ENCODE measurements at regions not wholly inside any gene's neighbourhood (a gene's known extent, or its start where the extent isn't known, plus 50 kb on each side); places are given as distances from the start of the nearest gene placed in this dataset.

DNA sequence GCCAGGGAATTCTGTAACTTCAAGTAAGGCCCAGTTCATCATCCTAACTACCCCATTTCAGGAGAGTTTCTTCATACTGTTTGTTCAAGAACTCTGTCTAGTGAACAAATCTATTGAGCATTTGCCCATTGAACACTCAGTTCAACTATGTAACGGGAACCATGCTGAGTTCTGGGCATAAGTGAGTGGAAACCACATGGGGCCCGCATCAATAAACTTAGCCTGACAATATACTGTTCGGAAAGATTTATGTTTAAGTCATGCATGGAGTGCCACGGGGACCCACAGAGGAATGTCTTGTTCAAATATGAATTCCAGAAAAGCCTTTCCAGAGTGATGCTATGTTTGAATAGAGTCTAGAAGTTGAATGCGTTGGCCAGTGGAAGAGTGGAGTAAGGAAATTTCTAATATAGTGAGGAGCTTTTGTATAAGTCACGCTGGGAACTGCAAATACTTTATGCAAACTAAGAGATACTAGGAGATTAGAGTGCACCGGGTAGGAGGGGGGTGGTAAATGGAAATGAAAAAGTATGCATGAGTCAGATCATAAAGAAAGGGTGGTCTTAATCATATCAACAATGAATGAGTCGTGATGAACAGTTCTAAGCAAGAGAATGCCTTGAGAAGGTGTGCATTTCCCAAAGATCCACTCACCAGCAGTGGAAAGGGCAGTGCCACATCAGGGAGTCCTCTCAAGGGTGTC lies 279.8 kb downstream of the VPS13C start:
- H3K36me3 ChIP-seq (ENCODE audit: control insufficient read depth in 2 of 2, insufficient read depth in 2 of 2, low read length in 1 of 2), result no peaks in the 10 kb centered on the region
- H3K4me2 ChIP-seq (ENCODE audit: control insufficient read depth, insufficient read depth), result no peak overlapping the region
- H3K4me3 ChIP-seq, result no peak overlapping the region
- BruUV-seq (replicated peaks), result no TSS peak
- ATAC-seq, result no peak
- no peak overlapping the region for H3K9ac ChIP-seq (ENCODE audit: control insufficient read depth, insufficient read depth, low read length)
- no peaks in the 10 kb centered on the region for H3K27me3 ChIP-seq (replicated peaks in 1 of 2; ENCODE audit: control insufficient read depth in 2 of 2, insufficient read depth in 2 of 2, low read length in 1 of 2)
- H2AFZ ChIP-seq (ENCODE audit: control insufficient read depth, low read depth, low read length), result no peak overlapping the region
- no peaks in the 10 kb centered on the region for H3K9me3 ChIP-seq (replicated peaks; ENCODE audit: control insufficient read depth, insufficient read depth, low read length)
- 18% methylated on average over 8 of the region's 8 CpGs for WGBS (ENCODE audit: insufficient coverage, insufficient replicate concordance, low lambda C conversion rate, missing lambda C conversion rate)
- ChIA-PET RAD21 (ENCODE audit: unreplicated experiment) (no interaction called here), CTCF (no interaction called here), POLR2A (no interaction called here), SMC1A (ENCODE audit: uncharacterized antibody, unreplicated experiment) (no interaction called here)
- H3K79me2 ChIP-seq (ENCODE audit: control insufficient read depth, insufficient read depth, low read length), result no peaks in the 10 kb centered on the region
- intact Hi-C loops (cut with micrococcal nuclease; ENCODE audit: unreplicated experiment), result no loop called here
- no peaks in the 10 kb centered on the region for H4K20me1 ChIP-seq (ENCODE audit: control insufficient read depth, insufficient read depth)
- H3K4me1 ChIP-seq (ENCODE audit: control insufficient read depth, insufficient read depth, low read length), result no peaks in the 10 kb centered on the region
- H3K27ac ChIP-seq (ENCODE audit: control insufficient read depth, insufficient read depth), result no peak overlapping the region
- FAIRE-seq, result no peak
- in situ Hi-C loops (cut with MboI), result no loop called here
- DNase-seq (ENCODE audit: low read depth, low spot score), result no peak
- TF ChIP-seq CEBPB (IDR thresholded peaks at IDR 0.05; ENCODE audit: borderline replicate concordance in 1 of 2, low read depth in 2 of 2, low read length in 2 of 2), result no peak
- no peak for TF ChIP-seq CHD2 (IDR thresholded peaks at IDR 0.05; ENCODE audit: borderline replicate concordance, low read depth, low read length)
- TF ChIP-seq MXI1 (IDR thresholded peaks at IDR 0.05; ENCODE audit: low read depth, low read length), result no peak
- TF ChIP-seq YBX1 (IDR thresholded peaks at IDR 0.05), result no peak
- TF ChIP-seq, protein P1, sequence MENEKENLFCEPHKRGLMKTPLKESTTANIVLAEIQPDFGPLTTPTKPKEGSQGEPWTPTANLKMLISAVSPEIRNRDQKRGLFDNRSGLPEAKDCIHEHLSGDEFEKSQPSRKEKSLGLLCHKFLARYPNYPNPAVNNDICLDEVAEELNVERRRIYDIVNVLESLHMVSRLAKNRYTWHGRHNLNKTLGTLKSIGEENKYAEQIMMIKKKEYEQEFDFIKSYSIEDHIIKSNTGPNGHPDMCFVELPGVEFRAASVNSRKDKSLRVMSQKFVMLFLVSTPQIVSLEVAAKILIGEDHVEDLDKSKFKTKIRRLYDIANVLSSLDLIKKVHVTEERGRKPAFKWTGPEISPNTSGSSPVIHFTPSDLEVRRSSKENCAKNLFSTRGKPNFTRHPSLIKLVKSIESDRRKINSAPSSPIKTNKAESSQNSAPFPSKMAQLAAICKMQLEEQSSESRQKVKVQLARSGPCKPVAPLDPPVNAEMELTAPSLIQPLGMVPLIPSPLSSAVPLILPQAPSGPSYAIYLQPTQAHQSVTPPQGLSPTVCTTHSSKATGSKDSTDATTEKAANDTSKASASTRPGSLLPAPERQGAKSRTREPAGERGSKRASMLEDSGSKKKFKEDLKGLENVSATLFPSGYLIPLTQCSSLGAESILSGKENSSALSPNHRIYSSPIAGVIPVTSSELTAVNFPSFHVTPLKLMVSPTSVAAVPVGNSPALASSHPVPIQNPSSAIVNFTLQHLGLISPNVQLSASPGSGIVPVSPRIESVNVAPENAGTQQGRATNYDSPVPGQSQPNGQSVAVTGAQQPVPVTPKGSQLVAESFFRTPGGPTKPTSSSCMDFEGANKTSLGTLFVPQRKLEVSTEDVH (IDR thresholded peaks at IDR 0.05; ENCODE audit: low read depth, partially characterized antibody), result no peak
- TF ChIP-seq ZNF622 (IDR thresholded peaks at IDR 0.05), result no peak
- no peak for TF ChIP-seq RFX5 (IDR thresholded peaks at IDR 0.05; ENCODE audit: low read depth, low read length)
- TF ChIP-seq EED (IDR thresholded peaks at IDR 0.05; ENCODE audit: low read depth), result no peak
- TF ChIP-seq TCF12 (IDR thresholded peaks at IDR 0.05; ENCODE audit: low read depth, low read length), result no peak
- TF ChIP-seq, protein P2, sequence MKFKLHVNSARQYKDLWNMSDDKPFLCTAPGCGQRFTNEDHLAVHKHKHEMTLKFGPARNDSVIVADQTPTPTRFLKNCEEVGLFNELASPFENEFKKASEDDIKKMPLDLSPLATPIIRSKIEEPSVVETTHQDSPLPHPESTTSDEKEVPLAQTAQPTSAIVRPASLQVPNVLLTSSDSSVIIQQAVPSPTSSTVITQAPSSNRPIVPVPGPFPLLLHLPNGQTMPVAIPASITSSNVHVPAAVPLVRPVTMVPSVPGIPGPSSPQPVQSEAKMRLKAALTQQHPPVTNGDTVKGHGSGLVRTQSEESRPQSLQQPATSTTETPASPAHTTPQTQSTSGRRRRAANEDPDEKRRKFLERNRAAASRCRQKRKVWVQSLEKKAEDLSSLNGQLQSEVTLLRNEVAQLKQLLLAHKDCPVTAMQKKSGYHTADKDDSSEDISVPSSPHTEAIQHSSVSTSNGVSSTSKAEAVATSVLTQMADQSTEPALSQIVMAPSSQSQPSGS (IDR thresholded peaks at IDR 0.05; ENCODE audit: low read length), result no peak
- TF ChIP-seq, protein P3, sequence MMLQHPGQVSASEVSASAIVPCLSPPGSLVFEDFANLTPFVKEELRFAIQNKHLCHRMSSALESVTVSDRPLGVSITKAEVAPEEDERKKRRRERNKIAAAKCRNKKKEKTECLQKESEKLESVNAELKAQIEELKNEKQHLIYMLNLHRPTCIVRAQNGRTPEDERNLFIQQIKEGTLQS (IDR thresholded peaks at IDR 0.05; ENCODE audit: borderline replicate concordance, extremely low read depth, low read depth, low read length), result no peak
- no peak for TF ChIP-seq KDM1A (IDR thresholded peaks at IDR 0.05; ENCODE audit: borderline replicate concordance)
- TF ChIP-seq, protein P4, sequence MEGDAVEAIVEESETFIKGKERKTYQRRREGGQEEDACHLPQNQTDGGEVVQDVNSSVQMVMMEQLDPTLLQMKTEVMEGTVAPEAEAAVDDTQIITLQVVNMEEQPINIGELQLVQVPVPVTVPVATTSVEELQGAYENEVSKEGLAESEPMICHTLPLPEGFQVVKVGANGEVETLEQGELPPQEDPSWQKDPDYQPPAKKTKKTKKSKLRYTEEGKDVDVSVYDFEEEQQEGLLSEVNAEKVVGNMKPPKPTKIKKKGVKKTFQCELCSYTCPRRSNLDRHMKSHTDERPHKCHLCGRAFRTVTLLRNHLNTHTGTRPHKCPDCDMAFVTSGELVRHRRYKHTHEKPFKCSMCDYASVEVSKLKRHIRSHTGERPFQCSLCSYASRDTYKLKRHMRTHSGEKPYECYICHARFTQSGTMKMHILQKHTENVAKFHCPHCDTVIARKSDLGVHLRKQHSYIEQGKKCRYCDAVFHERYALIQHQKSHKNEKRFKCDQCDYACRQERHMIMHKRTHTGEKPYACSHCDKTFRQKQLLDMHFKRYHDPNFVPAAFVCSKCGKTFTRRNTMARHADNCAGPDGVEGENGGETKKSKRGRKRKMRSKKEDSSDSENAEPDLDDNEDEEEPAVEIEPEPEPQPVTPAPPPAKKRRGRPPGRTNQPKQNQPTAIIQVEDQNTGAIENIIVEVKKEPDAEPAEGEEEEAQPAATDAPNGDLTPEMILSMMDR (IDR thresholded peaks at IDR 0.05 in 2 of 3, conservative IDR thresholded peaks at IDR 0.05 in 1 of 3; ENCODE audit: control insufficient read depth in 2 of 3, extremely low read depth in 1 of 3, insufficient read depth in 1 of 3, low read depth in 3 of 3, low read length in 3 of 3), result no peak
- TF ChIP-seq, protein P5, sequence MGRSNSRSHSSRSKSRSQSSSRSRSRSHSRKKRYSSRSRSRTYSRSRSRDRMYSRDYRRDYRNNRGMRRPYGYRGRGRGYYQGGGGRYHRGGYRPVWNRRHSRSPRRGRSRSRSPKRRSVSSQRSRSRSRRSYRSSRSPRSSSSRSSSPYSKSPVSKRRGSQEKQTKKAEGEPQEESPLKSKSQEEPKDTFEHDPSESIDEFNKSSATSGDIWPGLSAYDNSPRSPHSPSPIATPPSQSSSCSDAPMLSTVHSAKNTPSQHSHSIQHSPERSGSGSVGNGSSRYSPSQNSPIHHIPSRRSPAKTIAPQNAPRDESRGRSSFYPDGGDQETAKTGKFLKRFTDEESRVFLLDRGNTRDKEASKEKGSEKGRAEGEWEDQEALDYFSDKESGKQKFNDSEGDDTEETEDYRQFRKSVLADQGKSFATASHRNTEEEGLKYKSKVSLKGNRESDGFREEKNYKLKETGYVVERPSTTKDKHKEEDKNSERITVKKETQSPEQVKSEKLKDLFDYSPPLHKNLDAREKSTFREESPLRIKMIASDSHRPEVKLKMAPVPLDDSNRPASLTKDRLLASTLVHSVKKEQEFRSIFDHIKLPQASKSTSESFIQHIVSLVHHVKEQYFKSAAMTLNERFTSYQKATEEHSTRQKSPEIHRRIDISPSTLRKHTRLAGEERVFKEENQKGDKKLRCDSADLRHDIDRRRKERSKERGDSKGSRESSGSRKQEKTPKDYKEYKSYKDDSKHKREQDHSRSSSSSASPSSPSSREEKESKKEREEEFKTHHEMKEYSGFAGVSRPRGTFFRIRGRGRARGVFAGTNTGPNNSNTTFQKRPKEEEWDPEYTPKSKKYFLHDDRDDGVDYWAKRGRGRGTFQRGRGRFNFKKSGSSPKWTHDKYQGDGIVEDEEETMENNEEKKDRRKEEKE (IDR thresholded peaks at IDR 0.05), result no peak
- TF ChIP-seq STAT3 (IDR thresholded peaks at IDR 0.05; ENCODE audit: low read depth, low read length), result no peak
